ENCODE measurements at regions not wholly inside any gene's neighbourhood (a gene's known extent, or its start where the extent isn't known, plus 50 kb on each side); places are given as distances from the start of the nearest gene placed in this dataset.

DNA sequence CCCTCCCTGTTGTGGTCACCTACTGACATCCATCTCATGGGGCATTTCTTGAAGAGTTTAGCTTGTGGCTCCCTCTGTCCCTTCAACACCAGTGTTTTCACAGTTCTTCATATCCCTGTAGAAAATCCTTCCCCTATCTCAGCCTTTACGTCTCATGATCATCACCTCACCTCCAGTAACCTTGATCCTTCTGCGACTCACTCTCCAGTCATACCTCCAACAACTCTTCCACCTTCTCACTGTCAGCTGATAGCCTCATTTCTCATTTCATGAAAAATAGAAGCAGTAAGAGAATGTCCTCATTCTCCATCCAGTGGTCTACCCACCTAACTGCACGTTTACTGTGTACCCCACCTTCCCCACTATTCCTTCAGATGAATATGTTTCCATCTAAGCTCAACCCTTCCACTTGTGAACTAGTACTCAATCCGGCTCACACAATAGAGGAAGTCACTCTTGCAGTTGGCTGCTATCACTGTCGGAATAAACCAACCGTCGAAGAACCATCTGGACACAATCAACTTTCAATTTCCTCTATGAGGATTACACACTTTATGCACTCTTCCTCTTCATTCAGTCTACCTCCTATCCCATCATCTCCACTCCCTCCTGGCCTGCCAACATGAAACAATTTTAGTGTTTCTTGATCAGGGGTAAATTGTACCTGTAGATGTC lies 256.0 kb downstream of the AHR start:
- Mint-ChIP-seq H3K4me3 (ENCODE audit: unreplicated experiment) (no peak overlapping the region), H3K36me3 (ENCODE audit: insufficient read depth, unreplicated experiment) (no peaks in the 10 kb centered on the region), H3K27ac (ENCODE audit: low read depth, unreplicated experiment) (no peak overlapping the region), H3K4me1 (ENCODE audit: insufficient read depth, unreplicated experiment) (peaks cover 23% of the 10 kb centered on the region), H3K9me3 (ENCODE audit: unreplicated experiment) (no peaks in the 10 kb centered on the region), H3K27me3 (ENCODE audit: insufficient read depth, unreplicated experiment) (no peaks in the 10 kb centered on the region)
- ChIA-PET CTCF (interaction anchor here (0.6 kb wide), 1 partner anchor 195 kb away, joined by 3 read pairs; no protein-coding TSS in a partner anchor), POLR2A (no interaction called here)
- TF ChIP-seq, protein P1, sequence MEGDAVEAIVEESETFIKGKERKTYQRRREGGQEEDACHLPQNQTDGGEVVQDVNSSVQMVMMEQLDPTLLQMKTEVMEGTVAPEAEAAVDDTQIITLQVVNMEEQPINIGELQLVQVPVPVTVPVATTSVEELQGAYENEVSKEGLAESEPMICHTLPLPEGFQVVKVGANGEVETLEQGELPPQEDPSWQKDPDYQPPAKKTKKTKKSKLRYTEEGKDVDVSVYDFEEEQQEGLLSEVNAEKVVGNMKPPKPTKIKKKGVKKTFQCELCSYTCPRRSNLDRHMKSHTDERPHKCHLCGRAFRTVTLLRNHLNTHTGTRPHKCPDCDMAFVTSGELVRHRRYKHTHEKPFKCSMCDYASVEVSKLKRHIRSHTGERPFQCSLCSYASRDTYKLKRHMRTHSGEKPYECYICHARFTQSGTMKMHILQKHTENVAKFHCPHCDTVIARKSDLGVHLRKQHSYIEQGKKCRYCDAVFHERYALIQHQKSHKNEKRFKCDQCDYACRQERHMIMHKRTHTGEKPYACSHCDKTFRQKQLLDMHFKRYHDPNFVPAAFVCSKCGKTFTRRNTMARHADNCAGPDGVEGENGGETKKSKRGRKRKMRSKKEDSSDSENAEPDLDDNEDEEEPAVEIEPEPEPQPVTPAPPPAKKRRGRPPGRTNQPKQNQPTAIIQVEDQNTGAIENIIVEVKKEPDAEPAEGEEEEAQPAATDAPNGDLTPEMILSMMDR (IDR thresholded peaks at IDR 0.05; ENCODE audit: unreplicated experiment): no peak
- intact Hi-C loops (cut with micrococcal nuclease): no loop called here
- no peak for DNase-seq (ENCODE audit: unreplicated experiment)
- BruUV-seq (replicated peaks): no TSS peak

DNA sequence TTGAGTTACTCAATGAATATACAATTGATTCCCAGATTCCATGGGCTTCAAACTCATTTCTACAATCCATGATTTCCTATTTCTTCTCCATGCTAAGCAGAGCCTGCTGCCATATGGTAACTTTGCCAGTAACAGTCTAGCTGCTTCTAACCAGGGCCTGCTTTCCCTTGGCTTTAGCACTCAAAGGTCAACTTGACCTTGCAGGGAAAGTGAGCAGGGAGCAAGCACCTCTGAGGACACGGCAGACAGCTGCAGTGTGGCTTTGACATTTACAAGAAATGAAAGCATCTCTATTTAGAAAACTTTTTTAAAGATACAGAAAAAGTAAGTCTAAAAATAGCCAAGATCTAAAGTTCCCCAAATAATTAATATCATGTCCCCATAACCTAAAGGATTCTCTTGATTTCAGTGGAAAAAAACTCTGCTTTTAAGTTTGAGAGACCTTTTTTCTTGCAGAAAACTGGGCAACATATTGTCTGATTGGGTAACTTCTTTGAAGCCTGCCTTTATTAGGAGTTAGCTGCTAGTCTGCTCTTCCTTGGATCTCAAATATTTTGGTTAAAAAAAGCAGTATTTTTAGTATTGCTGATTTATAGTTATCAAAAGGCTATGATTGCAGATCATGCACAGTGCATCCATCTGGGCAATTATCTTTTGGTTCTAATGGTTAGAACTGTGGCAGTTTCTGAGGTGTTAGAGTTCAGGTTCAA lies 257.9 kb downstream of the AHR start:
- Mint-ChIP-seq H3K9me3 (ENCODE audit: unreplicated experiment) (no peaks in the 10 kb centered on the region), H3K27ac (ENCODE audit: low read depth, unreplicated experiment) (no peak overlapping the region), H3K4me3 (ENCODE audit: unreplicated experiment) (no peak overlapping the region), H3K4me1 (ENCODE audit: insufficient read depth, unreplicated experiment) (peaks cover 35% of the 10 kb centered on the region), H3K27me3 (ENCODE audit: insufficient read depth, unreplicated experiment) (no peaks in the 10 kb centered on the region), H3K36me3 (ENCODE audit: insufficient read depth, unreplicated experiment) (no peaks in the 10 kb centered on the region)
- TF ChIP-seq, protein P1 (IDR thresholded peaks at IDR 0.05; ENCODE audit: unreplicated experiment): no peak
- intact Hi-C loops (cut with micrococcal nuclease): no loop called here
- DNase-seq (ENCODE audit: unreplicated experiment): no peak
- ChIA-PET POLR2A (interaction anchor here (0.5 to 2.0 kb wide), 3 partner anchors 14 to 31 kb away, joined by 3 to 7 read pairs (median 4); no protein-coding TSS in a partner anchor), CTCF (interaction anchor here (0.6 kb wide), 1 partner anchor 135 kb away, joined by 3 read pairs; no protein-coding TSS in a partner anchor)
- no TSS peak for BruUV-seq (replicated peaks)

DNA sequence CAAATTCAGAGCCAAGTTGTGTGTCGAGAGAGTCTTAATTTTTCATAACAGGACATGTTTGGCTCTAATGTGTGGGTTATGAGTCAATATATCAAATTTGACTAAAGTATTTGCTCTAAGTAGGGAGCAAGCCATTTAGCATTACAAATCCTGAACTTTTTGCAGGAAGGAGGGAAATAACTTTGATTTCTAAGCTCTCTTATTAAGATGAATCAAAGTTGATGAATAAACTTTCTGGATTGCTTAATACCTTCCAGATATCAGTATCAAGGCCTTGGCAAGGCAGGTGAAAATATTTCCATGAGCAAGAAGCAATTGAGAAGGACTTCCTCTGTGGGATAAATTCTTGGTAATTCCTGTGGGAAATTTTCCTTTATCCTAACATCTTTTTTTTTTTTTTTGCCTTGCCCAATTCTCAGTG lies 258.8 kb downstream of the AHR start:
- no peak overlapping the region for H3K27ac Mint-ChIP-seq (ENCODE audit: low read depth, unreplicated experiment)
- no peak for DNase-seq (ENCODE audit: unreplicated experiment)
- H3K9me3 Mint-ChIP-seq (ENCODE audit: unreplicated experiment): no peaks in the 10 kb centered on the region
- H3K4me3 Mint-ChIP-seq (ENCODE audit: unreplicated experiment): no peak overlapping the region
- BruUV-seq (replicated peaks): no TSS peak
- POLR2A ChIA-PET: interaction anchor here (0.6 to 2.0 kb wide), 3 partner anchors 24 to 568 kb away, joined by 4 to 7 read pairs (median 4); no protein-coding TSS in a partner anchor
- intact Hi-C loops (cut with micrococcal nuclease): no loop called here
- H3K4me1 Mint-ChIP-seq (ENCODE audit: insufficient read depth, unreplicated experiment): peaks cover 35% of the 10 kb centered on the region
- TF ChIP-seq, protein P1 (IDR thresholded peaks at IDR 0.05; ENCODE audit: unreplicated experiment): no peak
- H3K36me3 Mint-ChIP-seq (ENCODE audit: insufficient read depth, unreplicated experiment): no peaks in the 10 kb centered on the region
- CTCF ChIA-PET: no interaction called here
- H3K27me3 Mint-ChIP-seq (ENCODE audit: insufficient read depth, unreplicated experiment): no peaks in the 10 kb centered on the region

DNA sequence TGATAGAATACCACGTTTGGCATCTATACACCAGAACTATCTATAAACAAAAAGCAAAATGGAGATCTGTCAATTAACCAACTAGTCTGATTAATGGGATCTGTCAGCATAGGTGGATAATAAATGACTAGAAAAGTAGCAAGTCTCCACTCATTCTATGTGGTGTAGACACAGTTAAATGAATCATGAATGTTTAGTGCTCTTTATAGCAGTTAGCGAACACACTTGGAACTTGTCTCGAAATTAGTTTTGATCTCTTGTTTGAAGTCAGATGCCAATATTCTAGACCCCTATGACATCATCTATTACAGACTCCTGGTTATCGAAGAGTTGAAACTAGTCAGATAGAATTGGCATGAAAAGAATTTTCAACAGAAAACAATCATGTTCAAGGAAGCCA lies 259.7 kb downstream of the AHR start:
- POLR2A ChIA-PET: interaction anchor here (0.6 to 4.1 kb wide), 5 partner anchors 12 to 281 kb away, joined by 3 to 51 read pairs (median 3); no protein-coding TSS in a partner anchor
- Mint-ChIP-seq H3K27ac (ENCODE audit: low read depth, unreplicated experiment) (no peak overlapping the region), H3K36me3 (ENCODE audit: insufficient read depth, unreplicated experiment) (no peaks in the 10 kb centered on the region), H3K4me3 (ENCODE audit: unreplicated experiment) (no peak overlapping the region), H3K9me3 (ENCODE audit: unreplicated experiment) (no peaks in the 10 kb centered on the region), H3K27me3 (ENCODE audit: insufficient read depth, unreplicated experiment) (no peaks in the 10 kb centered on the region), H3K4me1 (ENCODE audit: insufficient read depth, unreplicated experiment) (peaks cover 35% of the 10 kb centered on the region)
- CTCF ChIA-PET: interaction anchor here (0.6 to 1.0 kb wide), 3 partner anchors 12 to 640 kb away, joined by 3 to 7 read pairs (median 4); no protein-coding TSS in a partner anchor
- no TSS peak for BruUV-seq (replicated peaks)
- TF ChIP-seq, protein P1 (IDR thresholded peaks at IDR 0.05; ENCODE audit: unreplicated experiment): no peak
- no peak for DNase-seq (ENCODE audit: unreplicated experiment)
- intact Hi-C loops (cut with micrococcal nuclease): no loop called here
